Activated naive CD4-positive, alpha-beta T cell treated with anti-CD3 and anti-CD28 coated beads, Interleukin-2, amount 10 ng/mL, durations not matched to agents 7 days and 5 days (primary cell): ENCODE measurements at regions not wholly inside any gene's neighbourhood (a gene's known extent, or its start where the extent isn't known, plus 50 kb on each side); places are given as distances from the start of the nearest gene placed in this dataset.

Source experiments
- CTCF ChIA-PET: fragments of 350-600 bp; sonication (Branson Sonifier 250); formaldehyde crosslinking; loops from one replicate; lab custom pipeline; 2021; ENCODE audit warnings: antibody characterized with exemption; lab: Charles Lee
- DNase-seq: peaks from one replicate; pipeline ENCODE4 v3.0.0-alpha.2; 2020
- H3K27ac Mint-ChIP-seq: one replicate; pipeline ENCODE4 v1.8.0; 2021; ENCODE audit warnings: mild to moderate bottlenecking, moderate library complexity, mixed read lengths
- H3K27me3 Mint-ChIP-seq: one replicate; pipeline ENCODE4 v1.8.0; 2021; ENCODE audit warnings: mild to moderate bottlenecking, mixed read lengths
- H3K36me3 Mint-ChIP-seq: one replicate; pipeline ENCODE4 v1.8.0; 2021; ENCODE audit warnings: mixed read lengths
- H3K4me1 Mint-ChIP-seq: one replicate; pipeline ENCODE4 v1.8.0; 2021; ENCODE audit warnings: mixed read lengths
- H3K4me3 Mint-ChIP-seq: one replicate; pipeline ENCODE4 v1.8.0; 2021; ENCODE audit warnings: mild to moderate bottlenecking, moderate library complexity, mixed read lengths
- H3K9me3 Mint-ChIP-seq: one replicate; pipeline ENCODE4 v1.8.0; 2021; ENCODE audit warnings: mixed read lengths

DNA sequence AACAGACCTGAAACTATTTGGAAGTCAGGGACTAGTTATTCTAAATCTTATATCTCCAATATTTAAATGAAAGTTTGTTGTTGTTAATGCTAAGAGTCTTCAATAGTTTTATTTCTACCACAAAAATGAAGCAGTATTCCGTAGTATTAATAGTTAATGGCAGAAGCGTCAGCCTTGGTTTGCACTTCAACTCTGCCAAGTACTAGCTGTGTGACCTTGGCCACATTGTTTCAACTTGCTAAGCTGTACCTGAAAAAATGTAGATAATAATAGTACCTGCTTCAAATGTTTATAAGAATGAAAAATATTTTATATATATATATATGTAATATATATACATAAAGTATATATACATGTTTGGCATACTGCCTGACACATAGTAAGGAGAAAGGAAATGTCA lies 354.6 kb upstream of the SATB1 start:
- no peaks in the 10 kb centered on the region for H3K36me3 Mint-ChIP-seq
- H3K9me3 Mint-ChIP-seq: no peaks in the 10 kb centered on the region
- CTCF ChIA-PET: interaction anchor here (1.7 kb wide), 1 partner anchor 22 kb away, joined by 4 read pairs; no protein-coding TSS in a partner anchor
- peaks cover 29% of the 10 kb centered on the region for H3K4me1 Mint-ChIP-seq
- DNase-seq: no peak
- no peaks in the 10 kb centered on the region for H3K27me3 Mint-ChIP-seq
- no peak overlapping the region for H3K4me3 Mint-ChIP-seq
- no peak overlapping the region for H3K27ac Mint-ChIP-seq

DNA sequence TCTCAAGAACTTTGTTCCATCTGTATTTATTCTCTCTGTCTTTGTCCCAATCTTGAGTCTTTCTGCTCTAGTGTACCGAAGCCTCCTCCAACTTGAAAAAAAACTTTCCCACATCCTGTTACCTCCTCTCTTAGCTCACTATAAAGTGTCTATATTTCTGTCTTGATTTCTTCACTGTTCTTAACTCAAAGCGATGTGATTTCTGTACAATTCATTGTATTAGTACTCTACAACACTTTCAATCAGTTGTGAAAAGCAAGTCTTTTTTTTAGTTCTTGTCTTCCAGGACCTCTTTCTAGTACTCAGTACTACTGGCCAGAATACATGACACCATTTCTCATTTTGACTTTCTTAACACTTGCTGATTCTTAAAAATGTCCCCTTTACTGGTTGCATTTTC lies 353.5 kb upstream of the SATB1 start:
- DNase-seq: no peak
- Mint-ChIP-seq H3K27me3 (no peaks in the 10 kb centered on the region), H3K4me3 (no peak overlapping the region), H3K4me1 (peaks cover 29% of the 10 kb centered on the region), H3K36me3 (no peaks in the 10 kb centered on the region), H3K27ac (no peak overlapping the region), H3K9me3 (no peaks in the 10 kb centered on the region)
- CTCF ChIA-PET: interaction anchor here (1.7 kb wide), 1 partner anchor 21 kb away, joined by 4 read pairs; no protein-coding TSS in a partner anchor

DNA sequence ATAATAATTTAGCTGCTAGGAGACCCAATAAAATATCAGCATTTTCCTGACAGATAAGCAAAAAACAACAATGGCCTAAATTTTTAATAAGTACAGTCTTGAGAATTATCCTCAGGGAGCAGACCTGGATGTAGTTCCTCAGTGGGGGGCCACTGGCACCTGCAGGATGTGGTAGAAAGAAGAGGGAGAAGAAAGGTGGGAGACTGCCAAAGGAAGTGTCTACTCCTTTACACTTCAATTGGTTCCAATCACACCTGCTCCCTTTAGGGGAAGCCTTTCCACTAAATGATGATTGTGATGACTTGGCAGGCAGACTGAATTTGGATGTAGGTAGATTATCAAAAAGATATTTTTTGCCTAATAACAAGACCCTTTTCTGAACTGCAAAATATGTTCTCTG lies 353.0 kb upstream of the SATB1 start:
- Mint-ChIP-seq H3K4me3 (no peak overlapping the region), H3K27me3 (no peaks in the 10 kb centered on the region), H3K27ac (no peak overlapping the region), H3K9me3 (no peaks in the 10 kb centered on the region), H3K4me1 (peaks cover 29% of the 10 kb centered on the region), H3K36me3 (no peaks in the 10 kb centered on the region)
- CTCF ChIA-PET: no interaction called here
- DNase-seq: no peak

DNA sequence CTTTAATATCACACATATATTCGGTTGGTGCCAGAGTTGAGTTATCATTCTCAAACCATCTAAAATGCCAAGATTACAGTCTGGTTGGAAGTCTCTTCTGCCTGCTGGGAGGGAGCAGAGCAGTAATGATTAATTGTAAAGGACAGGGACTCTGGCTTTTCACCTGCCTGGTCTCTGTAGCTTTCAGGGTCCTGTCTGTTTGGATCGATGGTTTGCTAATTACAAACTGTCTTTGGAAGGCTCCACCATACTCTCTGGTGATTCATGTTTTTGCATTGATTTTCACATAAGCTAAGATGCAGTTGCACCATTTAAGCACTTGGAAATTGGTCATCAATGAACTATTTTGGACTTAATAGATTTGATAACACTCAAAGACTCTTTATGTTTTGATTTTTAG lies 350.4 kb upstream of the SATB1 start:
- DNase-seq: no peak
- Mint-ChIP-seq H3K4me1 (peaks cover 26% of the 10 kb centered on the region), H3K27me3 (no peaks in the 10 kb centered on the region), H3K36me3 (no peaks in the 10 kb centered on the region), H3K27ac (no peak overlapping the region), H3K4me3 (no peak overlapping the region), H3K9me3 (no peaks in the 10 kb centered on the region)
- CTCF ChIA-PET: interaction anchor here (0.7 kb wide), 1 partner anchor 216 kb away, joined by 3 read pairs; no protein-coding TSS in a partner anchor

DNA sequence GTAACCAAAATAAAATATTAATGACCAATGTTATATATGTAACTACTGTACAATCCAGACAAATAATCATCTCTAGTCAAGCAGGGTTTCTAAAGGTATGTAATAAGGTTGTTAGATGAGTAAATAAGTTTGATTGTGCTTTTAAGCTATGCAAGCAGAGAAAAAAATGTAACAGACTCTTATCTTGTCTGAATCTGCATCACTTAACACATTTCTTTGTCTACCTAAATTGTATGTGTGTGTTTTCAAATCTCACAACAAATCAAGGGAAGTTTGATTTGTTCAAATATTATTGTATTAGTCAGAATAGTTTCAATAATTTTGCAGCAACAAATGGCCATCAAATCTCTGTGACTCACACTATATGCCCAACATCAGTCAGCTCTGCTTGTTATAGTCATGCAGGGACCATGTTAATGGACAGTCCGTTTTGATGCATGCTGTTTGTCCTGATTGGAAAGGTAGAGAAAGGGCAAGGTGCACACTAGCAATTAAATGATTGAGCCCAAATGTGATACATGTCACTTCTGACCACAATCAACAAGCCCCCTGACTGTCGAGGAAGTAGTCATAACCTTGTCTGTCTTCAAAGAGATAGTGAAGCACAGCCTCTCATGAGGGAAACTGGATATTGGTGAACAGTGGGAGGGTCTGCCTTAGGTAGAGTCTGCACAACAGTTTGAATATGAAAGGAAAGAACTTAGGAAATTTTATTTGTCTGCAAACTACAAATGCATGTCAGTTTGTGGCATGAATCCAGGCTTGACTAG lies 349.4 kb upstream of the SATB1 start:
- CTCF ChIA-PET: no interaction called here
- Mint-ChIP-seq H3K4me1 (peaks cover 27% of the 10 kb centered on the region), H3K36me3 (no peaks in the 10 kb centered on the region), H3K9me3 (no peaks in the 10 kb centered on the region), H3K27ac (no peak overlapping the region), H3K27me3 (no peaks in the 10 kb centered on the region), H3K4me3 (no peak overlapping the region)
- DNase-seq: no peak

DNA sequence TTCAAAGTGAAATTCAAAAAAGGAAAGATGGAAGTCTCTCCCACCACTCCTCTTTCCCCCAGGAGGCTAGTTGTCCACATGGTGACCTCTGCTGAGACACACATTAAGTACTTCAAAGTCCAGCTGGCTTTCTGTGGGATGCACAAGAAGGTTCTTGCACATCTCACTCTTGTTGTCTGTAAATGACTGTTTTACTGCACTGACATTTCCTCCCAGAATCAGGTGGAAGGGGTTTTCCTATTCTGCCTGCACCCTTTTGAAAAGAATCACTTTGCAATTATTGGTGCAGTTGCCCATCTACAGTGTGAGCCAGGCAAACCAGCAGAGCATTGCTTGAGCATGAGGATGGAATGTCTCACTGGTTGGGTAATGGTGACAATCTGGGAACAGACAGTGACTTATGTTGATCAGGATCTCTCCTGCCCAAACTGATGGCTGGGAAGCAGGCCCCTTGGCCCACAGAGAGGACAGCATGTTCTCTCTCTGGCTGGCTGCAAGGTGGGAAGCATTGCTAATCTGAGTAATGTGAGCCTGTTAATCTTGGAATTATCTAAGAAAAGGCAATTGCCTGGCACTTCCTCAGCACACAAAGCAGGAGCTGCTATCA lies 347.7 kb upstream of the SATB1 start:
- H3K4me1 Mint-ChIP-seq: peaks cover 10% of the 10 kb centered on the region

DNA sequence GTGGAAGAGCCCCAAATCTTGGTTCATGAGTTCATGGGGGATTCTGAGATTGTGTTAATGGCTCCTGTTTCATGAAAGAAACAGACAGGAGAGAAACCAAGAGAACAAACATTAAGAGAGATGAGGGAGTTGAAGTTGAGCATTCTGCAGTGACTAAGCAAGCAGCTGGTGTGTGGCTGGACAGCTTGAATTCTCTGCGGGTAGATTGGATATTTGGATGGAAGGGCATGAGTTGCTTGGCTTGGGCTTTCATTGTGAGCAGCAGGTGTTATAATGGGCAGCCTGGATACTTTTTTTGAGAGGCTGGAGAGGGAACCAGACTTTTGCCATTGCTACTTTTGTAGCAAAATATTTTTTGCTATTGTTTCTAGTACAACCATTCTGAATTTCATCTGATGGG lies 346.8 kb upstream of the SATB1 start:
- H3K4me3 Mint-ChIP-seq: no peak overlapping the region
- CTCF ChIA-PET: no interaction called here
- H3K4me1 Mint-ChIP-seq: peaks cover 10% of the 10 kb centered on the region
- no peaks in the 10 kb centered on the region for H3K36me3 Mint-ChIP-seq
- no peaks in the 10 kb centered on the region for H3K27me3 Mint-ChIP-seq
- H3K27ac Mint-ChIP-seq: no peak overlapping the region
- H3K9me3 Mint-ChIP-seq: no peaks in the 10 kb centered on the region
- no peak for DNase-seq

More for the DNA sequence above, 347.7 kb upstream of the SATB1 start:
- CTCF ChIA-PET: no interaction called here
- H3K36me3 Mint-ChIP-seq: no peaks in the 10 kb centered on the region
- H3K27me3 Mint-ChIP-seq: no peaks in the 10 kb centered on the region
- H3K27ac Mint-ChIP-seq: no peak overlapping the region
- no peaks in the 10 kb centered on the region for H3K9me3 Mint-ChIP-seq
- no peak overlapping the region for H3K4me3 Mint-ChIP-seq
- no peak for DNase-seq

DNA sequence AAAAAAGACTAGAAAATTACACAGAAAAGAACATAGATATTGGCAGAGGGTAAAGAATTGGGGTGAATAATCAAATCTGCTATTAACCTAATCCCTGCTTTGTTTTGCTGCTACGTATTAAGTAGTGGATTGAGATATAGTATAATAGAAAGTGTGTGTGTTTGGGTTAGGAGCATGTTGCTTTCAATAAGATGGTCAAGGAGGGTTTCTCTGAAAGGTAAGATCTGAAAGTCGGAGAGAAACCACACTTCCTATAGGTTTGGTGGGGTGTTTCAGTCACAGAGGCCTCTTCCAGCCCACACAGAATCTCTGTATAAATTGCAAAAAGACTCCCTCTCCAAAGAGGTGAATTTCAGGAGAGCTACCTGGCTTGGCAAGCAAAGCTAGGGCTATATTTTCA lies 345.7 kb upstream of the SATB1 start:
- Mint-ChIP-seq H3K27ac (no peak overlapping the region), H3K36me3 (no peaks in the 10 kb centered on the region), H3K27me3 (no peaks in the 10 kb centered on the region), H3K4me1 (peaks cover 10% of the 10 kb centered on the region), H3K4me3 (no peak overlapping the region), H3K9me3 (no peaks in the 10 kb centered on the region)
- DNase-seq: no peak
- CTCF ChIA-PET: no interaction called here

DNA sequence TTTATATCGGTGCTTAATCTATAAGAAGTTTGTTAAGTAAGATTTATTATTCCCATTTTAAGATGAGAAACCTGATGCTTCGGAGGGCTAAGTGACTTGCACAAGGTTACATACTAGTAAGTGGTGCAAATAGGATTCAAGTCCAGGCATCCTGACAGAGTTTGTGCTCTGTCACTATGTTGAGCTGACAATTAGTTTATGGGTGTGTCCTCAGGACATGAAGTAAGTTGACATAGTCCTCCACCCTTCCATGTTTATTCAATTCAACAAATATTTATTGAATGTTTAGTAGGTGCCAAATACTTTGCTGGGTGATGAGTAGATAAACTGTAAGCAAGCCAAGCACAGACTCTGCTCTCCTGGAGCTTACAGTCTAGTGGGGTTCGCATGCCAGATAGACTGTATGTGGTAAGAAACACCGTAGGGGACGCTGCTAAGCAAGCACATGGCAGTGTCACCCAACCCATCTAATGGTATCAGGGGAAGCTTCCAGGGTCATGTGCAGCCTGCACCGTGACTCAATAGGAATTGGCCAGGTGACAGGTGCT lies 342.7 kb upstream of the SATB1 start:
- Mint-ChIP-seq H3K27ac (no peak overlapping the region), H3K4me1 (peaks cover 10% of the 10 kb centered on the region), H3K36me3 (no peaks in the 10 kb centered on the region), H3K9me3 (no peaks in the 10 kb centered on the region), H3K27me3 (no peaks in the 10 kb centered on the region), H3K4me3 (no peak overlapping the region)
- CTCF ChIA-PET: interaction anchor here (0.9 kb wide), 2 partner anchors 9 to 10 kb away, joined by 3 to 5 read pairs; no protein-coding TSS in a partner anchor
- DNase-seq: no peak

DNA sequence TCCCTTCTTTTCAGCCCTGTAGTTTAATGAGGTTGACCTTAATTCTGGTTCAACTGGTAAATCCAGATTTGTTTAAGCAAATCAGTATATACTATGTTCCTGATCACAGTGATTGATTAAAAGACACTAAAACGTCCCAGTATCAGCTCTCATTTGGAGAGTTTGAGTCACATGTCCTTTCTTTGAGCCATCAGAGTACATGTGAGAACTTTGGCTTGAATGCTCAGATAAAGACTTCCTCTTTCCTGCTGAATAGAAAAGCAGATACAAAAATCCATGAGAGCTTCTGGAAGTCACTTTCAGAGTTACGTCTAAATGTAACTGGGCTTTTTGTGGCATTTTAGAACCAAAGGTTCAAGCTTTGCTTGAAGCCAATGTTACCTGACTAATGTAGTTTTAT lies 341.8 kb upstream of the SATB1 start:
- Mint-ChIP-seq H3K4me3 (no peak overlapping the region), H3K36me3 (no peaks in the 10 kb centered on the region), H3K9me3 (no peaks in the 10 kb centered on the region), H3K27ac (no peak overlapping the region), H3K27me3 (no peaks in the 10 kb centered on the region), H3K4me1 (peaks cover 10% of the 10 kb centered on the region)
- CTCF ChIA-PET: interaction anchor here (0.9 to 1.2 kb wide), 3 partner anchors 8 to 355 kb away, joined by 3 to 5 read pairs (median 3); no protein-coding TSS in a partner anchor
- no peak for DNase-seq

DNA sequence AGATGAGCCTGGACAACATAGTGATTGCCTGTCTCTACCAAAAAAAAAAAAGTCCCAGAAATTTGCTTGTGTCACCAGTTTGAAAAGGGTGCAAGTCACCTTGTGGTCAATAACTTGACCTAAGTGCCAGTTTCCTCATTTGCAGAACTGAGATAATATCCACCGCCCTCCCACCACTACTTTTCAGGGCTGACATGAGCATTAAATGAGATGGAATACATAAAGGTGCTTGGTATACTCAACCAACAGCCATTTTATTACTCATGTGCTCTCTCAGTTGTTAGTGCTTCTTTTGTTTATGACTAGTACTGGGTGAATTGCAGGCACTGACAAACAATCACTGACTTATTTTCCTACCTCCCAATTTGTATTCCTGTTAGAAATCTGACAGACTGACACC lies 340.5 kb upstream of the SATB1 start:
- Mint-ChIP-seq H3K36me3 (no peaks in the 10 kb centered on the region), H3K9me3 (no peaks in the 10 kb centered on the region), H3K4me1 (peaks cover 3% of the 10 kb centered on the region), H3K27ac (no peak overlapping the region), H3K4me3 (no peak overlapping the region), H3K27me3 (no peaks in the 10 kb centered on the region)
- no peak for DNase-seq
- CTCF ChIA-PET: interaction anchor here (1.2 kb wide), 1 partner anchor 354 kb away, joined by 3 read pairs; no protein-coding TSS in a partner anchor

DNA sequence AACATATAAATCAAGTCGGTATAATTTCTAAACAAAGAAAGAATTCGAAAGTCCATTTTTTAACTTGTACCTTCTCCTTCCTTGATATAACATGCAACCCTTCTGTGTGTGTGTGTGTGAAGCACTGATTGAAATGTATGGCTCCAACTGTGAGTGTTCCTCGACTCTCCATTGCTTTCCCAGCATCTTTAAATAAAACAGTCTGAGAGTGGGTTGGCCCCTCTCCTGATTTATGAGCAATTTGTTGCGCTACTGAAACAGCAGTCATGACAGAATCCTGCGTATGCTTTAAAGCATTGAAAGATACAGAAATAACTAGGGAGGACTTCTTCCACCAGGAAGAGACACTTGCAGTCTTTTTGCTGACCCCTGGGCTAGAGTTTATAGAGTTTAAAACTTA lies 340.0 kb upstream of the SATB1 start:
- Mint-ChIP-seq H3K27me3 (no peaks in the 10 kb centered on the region), H3K4me1 (no peaks in the 10 kb centered on the region), H3K9me3 (no peaks in the 10 kb centered on the region), H3K4me3 (no peak overlapping the region), H3K27ac (no peak overlapping the region), H3K36me3 (no peaks in the 10 kb centered on the region)
- DNase-seq: no peak
- CTCF ChIA-PET: no interaction called here

DNA sequence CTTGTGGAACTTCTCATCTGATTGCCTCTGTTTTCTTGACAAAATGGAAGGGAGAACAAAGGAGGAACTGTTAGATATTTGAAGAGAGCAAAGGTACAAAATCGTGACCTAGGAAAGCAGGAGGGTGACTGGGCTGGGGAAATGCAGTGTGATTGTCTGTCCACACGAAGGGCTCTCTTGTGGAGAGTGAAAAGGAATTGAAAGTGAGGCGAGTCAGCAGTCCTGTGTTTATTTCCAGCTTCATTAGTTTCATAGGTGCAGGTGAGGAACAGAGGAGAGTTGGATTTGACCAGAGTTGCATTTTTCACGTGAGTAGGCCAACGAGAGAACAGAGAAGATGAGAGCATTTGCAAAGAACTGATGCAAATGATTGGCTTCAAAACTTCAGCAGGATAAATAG lies 336.4 kb upstream of the SATB1 start:
- H3K27ac Mint-ChIP-seq: no peak overlapping the region
- no peaks in the 10 kb centered on the region for H3K9me3 Mint-ChIP-seq
- H3K36me3 Mint-ChIP-seq: peaks cover 4% of the 10 kb centered on the region
- CTCF ChIA-PET: no interaction called here
- H3K4me1 Mint-ChIP-seq: peaks cover 21% of the 10 kb centered on the region
- H3K27me3 Mint-ChIP-seq: no peaks in the 10 kb centered on the region
- no peak for DNase-seq
- H3K4me3 Mint-ChIP-seq: no peak overlapping the region

DNA sequence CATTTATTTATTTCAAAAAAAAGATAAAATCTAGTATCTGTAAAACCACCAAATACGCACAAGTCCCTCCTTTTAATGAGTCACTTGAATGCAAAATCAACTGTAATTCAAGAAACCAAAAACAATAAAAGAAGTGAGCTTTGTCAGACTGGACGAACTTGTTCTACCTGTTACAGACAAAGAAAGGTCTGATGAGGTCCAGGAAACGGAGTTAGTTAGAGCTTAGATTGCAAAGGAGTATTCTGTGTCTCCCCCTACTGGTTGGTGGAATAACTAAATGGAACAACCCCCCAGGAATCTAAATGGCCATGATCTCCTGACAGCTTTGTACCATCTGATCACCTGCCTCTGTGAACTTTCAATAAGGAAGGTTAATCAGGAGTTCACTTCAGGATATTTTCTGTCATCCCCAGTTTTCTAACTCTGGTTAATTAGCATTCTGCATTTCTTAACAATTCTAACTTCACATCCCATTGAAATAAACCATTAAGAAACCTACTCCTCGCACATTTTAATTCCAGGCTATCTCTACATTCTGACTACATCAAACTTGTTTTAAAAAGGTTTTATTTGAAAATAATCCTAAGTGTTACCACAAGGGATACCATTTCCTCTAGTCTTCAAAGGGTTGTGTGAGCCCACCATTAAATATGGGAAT lies 333.0 kb upstream of the SATB1 start:
- H3K9me3 Mint-ChIP-seq: no peaks in the 10 kb centered on the region
- peaks cover 38% of the 10 kb centered on the region for H3K4me1 Mint-ChIP-seq
- H3K4me3 Mint-ChIP-seq: no peak overlapping the region
- peak; percentile 26 for DNase-seq
- peak overlapping the region; percentile 6 for H3K27ac Mint-ChIP-seq
- peaks cover 12% of the 10 kb centered on the region for H3K36me3 Mint-ChIP-seq
- H3K27me3 Mint-ChIP-seq: no peaks in the 10 kb centered on the region
- CTCF ChIA-PET: interaction anchor here (0.6 to 3.7 kb wide), 39 partner anchors 9 to 404 kb away, joined by 3 to 62 read pairs (median 4); no protein-coding TSS in a partner anchor
